GM18868 (cell line): ENCODE measurements at regions not wholly inside any gene's neighbourhood (a gene's known extent, or its start where the extent isn't known, plus 50 kb on each side); places are given as distances from the start of the nearest gene placed in this dataset.
"Not testable (repeated sequence)": the region's sequence is repeated elsewhere in the genome, so short reads cannot be mapped to it uniquely, and the experiment has no call there.

Source experiments
- ATAC-seq: cut with Tn5 transposase; IDR thresholded peaks from one replicate; pipeline ENCODE4 v1.9.1; 2021; ENCODE audit warnings: mild to moderate bottlenecking, moderate library complexity; ENCODE audit not compliant: unreplicated experiment

DNA sequence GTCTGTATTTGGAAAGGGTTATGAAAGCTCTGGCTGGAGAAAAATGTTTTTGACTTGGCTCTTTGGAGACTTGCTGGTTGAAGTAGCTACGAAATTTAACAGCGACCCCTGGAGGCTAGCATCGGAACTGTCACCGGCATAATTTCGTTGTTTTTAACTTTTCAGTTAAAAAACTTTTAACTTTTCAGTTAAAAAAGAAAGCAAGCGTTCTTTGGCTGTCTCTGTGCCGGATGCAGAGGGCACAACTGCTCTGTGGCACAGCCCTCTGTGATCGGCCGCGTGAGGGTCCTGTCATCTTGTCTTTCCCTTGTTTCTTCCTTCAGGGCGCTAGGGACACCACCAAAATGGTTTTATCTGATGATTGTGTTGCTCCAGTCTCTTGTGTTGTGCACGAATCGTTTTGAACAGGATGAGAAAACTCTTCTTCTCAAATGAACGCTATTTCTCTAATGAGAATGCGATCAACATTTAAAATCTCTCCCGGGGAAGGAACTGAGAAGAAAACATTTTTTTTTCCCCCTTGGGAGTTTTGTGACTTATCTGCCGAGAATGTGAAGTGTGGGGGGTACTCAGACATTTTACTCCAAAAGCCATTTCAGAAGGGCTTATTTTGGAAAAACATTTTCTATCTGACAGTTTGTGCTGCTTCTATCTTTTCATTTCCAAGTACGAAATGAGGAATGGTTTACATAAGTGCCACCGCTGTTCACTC lies 57.1 kb downstream of the ADCYAP1 start:
- no peak for ATAC-seq

DNA sequence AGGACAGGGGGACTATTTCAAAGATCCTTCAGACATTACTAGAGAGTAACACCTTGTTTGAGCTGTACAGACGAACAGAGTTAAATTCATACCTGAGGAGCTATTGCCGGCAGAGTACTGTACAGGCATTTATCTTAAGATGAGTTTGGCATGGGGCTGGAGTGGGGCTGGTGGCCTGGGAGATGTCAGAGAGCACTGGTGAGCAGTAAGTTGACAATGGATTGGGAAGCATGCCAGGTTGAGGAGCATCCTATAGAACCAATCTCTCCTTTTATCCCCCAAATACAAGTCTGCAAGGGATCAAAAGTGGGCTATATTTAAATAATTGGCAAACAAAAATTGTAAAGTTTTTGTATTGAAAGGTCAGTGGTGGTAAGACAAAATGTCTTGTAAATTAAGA lies 58.6 kb downstream of the ADCYAP1 start:
- ATAC-seq: no peak

DNA sequence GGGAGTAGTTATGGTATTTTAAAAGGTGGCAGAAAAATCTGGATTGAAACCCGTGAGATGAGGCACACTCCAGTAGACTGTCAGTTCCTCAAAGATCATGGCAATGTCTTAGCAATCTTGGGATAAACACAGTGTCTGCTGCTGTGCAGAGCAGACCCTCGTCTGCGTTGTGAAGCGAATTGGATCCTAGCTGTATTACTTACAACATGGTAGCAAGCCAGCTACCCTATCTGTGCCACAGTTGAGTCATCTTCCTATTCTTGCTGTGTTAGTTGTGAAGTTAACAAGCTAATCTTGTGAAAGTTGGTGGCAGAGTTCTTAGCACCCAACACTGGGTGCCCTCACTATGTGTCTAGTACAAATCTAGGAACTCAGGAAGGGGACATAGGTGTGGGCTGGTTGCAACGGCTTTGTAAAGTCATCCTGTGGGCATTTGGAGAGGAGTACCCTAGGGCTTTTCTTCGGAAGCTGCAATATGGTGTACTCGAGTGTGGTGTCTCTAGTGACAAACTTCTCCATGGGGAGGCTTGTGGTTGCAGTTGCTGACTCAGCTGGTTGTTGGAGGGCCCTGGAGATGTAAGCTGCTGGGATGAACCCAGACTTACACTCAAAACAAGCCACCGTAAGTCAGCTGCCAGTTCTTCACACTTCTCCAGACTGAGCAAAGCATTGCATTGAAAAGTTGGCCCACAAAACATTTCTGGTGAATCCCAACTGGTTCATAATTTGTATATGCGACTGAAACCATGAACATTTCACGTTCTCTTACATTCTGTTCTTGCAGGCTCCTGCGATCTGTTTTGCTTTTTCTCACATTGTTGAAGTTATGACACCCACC lies 61.5 kb downstream of the ADCYAP1 start:
- ATAC-seq: no peak

DNA sequence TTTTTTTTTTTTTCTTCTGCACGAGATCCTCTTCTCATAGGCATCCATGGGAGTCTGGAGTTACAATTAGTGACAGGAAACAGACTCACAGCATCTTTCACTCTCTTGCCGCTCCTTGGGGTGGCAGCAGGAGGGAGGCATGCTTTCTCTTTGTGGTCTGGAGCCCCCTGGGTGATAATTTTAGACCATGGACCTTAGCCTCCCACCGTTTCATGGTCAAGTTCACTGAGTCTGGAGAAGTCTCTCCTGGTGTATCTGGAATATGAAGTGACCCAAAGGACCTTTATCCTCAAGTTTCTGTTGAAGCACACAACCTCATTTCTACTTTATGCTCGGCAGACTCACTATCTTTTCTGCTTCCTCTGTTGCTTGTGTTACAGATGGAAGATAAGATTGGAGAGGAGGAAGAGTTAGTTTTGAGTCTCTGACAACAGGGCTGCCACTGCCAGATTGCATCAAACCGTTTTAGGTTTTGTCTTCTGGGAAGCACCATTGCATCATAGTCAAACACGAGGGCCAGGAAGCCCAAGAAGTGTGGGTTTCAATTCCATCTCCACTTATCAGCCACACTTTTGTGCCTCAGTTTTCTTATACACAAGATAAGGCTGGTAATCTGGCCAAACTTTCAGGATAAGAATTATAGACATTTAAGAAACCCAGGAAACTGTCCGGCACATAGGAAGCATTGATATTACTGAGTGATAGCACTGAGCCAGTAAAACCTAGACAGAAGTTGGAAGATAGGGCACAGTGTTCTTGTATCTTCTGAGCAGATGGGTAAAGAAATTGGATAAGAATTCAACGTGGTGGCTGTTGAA lies 62.3 kb downstream of the ADCYAP1 start:
- ATAC-seq: no peak

DNA sequence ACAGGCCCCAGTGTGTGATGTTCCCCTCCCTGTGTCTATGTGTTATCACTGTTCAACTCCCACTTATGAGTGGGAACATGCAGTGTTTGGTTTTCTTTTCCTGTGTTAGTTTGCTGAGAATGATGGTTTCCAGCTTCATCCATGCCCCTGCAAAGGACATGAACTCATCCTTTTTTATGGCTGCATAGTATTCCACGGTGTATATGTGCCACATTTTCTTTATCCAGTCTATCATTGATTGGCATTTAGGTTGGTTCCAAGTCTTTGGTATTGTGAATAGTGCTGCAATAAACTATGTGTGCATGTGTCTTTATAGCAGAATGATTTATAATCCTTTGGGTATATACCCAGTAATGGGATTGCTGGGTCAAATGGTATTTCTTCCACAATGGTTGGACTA lies 64.2 kb downstream of the ADCYAP1 start:
- ATAC-seq: not testable (repeated sequence)

DNA sequence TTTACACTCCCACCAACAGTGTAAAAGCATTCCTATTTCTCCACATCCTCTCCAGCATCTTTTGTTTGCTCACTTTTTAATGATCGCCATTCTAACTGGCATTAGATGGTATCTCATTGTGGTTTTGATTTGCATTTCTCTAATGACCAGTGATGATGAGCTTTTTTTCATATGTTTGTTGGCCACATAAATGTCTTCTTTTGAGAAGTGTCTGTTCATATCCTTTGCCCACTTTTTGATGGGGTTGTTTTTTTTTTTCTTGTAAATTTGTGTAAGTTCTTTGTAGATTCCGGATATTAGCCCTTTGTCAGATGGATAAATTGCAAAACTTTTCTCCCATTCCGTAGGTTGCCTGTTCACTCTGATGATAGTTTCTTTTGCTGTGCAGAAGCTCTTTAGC lies 64.6 kb downstream of the ADCYAP1 start:
- ATAC-seq: not testable (repeated sequence)

DNA sequence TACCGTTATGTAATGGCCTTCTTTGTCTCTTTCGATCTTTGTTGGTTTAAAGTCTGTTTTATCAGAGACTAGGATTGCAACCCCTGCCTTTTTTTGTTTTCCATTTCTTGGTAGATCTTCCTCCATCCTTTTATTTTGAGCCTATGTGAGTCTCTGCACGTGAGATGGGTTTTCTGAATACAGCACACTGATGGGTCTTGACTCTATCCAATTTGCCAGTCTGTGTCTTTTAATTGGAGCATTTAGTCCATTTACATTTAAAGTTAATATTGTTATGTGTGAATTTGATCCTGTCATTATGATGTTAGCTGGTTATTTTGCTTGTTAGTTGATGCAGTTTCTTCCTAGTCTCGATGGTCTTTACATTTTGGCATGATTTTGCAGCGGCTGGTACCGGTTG lies 69.9 kb downstream of the ADCYAP1 start:
- ATAC-seq: not testable (repeated sequence)

DNA sequence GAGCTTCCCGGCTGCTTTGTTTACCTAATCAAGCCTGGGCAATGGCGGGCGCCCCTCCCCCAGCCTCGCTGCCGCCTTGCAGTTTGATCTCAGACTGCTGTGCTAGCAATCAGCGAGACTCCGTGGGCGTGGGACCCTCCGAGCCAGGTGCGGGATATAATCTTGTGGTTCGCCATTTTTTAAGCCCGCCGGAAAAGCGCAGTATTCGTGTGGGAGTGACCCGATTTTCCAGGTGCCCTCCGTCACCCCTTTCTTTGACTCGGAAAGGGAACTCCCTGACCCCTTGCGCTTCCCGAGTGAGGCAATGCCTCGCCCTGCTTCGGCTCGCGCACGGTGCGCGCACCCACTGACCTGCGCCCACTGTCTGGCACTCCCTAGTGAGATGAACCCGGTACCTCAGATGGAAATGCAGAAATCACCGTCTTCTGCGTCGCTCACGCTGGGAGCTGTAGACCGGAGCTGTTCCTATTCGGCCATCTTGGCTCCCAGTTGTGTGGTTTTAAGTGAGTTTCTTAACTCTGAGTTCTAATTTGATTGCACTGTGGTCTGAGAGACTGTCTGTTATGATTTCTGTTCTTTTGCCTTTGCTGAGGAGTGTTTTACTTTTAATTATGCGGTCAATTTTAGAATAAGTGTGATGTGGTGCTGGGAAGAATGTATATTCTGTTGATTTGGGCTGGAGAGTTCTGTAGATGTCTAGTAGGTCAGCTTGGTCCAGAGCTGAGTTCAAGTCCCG lies 71.9 kb downstream of the ADCYAP1 start:
- not testable (repeated sequence) for ATAC-seq

DNA sequence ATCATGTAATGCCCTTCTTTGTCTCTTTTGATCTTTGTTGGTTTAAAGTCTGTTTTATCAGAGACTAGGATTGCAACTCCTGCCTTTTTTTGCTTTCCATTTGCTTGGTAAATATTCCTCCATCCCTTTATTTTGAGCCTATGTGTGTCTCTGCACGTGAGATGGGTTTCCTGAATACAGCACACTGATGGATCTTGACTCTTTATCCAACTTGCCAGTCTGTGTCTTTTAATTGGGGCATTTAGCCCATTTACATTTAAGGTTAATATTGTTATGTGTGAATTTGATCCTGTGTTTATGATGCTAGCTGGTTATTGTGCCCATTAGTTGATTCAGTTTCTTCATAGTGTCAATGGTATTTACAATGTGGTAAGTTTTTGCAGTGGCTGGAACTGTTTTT lies 72.7 kb downstream of the ADCYAP1 start:
- ATAC-seq: not testable (repeated sequence)

DNA sequence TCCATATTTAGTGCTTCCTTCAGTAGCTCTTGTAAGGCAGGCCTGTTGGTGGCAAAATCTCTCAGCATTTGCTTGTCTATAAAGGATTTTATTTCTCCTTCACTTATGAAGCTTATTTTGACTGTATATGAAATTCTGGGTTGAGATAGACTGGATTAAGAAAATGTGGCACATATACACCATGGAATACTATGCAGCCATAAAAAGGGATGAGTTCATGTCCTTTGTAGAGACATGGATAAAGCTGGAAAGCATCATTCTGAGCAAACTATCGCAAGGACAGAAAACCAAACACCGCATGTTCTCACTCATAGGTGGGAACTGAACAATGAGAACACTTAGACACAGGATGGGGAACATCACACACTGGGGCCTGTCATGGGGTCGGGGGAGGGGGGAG lies 73.1 kb downstream of the ADCYAP1 start:
- not testable (repeated sequence) for ATAC-seq

DNA sequence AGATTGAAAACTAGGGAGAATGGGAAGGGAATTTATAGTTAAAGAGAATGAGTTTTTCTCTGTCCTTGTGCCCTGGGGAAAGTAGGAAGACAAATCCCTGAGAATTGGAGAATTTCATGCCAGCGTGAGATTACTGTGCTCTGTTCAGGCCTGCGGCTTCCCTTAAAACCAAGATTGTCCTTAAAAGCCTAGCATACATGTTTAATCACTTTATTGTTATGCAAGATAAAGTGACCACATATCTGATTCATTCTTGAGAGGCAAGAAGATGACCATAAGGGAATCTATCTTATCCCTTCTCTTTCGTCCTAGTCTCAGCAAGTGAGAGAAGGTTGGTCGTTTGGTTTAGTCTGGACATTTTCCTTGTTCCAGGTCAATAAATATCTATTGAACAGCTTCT lies 75.9 kb downstream of the ADCYAP1 start:
- no peak for ATAC-seq

DNA sequence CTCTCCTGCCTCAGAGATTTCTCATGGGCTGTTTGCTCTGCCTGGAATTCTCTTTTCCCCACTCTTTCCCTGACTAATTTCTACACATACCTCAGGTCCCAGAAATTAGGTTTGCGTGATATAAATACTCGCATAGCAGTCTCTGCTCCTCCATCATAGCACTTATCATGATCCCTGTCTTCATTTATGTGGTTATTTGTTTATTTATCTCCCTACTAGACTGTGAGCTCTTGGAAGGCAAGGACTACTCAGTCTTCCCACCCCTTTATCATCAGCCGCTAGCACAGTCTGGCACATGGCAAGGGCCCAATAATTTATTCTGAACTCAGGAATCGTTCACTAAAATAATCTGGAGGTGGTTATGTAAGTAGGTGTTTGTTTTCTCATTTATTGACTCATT lies 79.3 kb downstream of the ADCYAP1 start:
- ATAC-seq: no peak

DNA sequence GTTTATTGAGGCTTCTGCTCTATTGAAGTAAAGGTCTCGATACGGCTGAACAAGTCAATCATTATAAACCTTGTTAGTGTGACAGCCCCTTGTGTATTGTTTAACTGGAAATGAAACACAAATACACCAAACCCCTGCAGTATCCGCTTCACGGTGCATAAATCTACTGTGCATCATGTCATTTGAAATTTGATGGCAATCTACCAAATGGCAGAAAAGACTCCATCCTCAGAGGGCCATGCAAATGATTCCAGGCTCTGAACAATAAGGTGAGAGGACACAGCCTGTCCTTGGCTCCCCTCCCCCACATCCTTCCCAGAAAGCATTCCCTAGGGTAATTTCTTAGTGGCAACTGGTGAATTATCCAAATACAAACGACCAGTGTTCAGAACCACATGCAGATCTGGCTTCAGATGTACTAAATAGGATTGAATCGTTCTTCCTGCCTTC lies 80.6 kb downstream of the ADCYAP1 start:
- ATAC-seq: no peak

DNA sequence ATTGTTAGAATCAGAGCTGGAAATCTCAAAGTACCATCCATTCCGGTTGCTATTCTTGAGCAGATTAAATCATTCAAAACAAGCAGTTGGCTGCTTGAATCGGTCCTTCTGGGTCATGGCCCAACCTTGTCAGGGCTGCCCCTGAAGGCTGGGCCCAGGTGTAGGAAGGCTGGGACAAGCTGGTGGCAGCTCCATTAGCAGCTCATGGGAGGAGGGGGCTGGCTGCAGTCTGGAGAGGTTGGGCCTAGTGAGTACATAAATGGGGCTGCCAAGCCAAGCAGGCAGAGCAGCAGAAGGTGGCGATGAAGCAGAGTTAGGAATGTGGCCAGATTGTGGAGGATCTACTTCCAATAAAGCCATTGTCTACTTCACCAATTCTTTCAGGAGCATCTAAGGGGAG lies 81.4 kb downstream of the ADCYAP1 start:
- no peak for ATAC-seq

DNA sequence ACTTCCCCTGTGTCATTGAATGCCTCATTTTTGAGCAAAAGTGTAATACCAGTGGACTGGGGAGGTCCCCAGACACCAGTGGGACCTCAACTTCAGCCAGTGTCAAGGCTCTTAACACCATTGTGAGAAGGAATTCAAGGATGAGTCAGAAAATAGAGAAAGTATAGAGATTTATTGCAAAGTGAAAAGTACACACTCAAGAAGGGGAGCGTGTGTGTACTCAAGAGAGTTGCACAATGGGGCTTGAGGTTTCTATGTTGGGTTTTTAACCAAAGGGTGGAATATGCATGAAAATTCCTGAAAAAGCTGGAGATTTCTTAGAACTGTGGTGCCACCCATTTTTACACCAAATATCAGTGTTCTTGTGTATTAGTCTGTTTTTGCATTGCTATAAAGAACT lies 81.9 kb downstream of the ADCYAP1 start:
- no peak for ATAC-seq

DNA sequence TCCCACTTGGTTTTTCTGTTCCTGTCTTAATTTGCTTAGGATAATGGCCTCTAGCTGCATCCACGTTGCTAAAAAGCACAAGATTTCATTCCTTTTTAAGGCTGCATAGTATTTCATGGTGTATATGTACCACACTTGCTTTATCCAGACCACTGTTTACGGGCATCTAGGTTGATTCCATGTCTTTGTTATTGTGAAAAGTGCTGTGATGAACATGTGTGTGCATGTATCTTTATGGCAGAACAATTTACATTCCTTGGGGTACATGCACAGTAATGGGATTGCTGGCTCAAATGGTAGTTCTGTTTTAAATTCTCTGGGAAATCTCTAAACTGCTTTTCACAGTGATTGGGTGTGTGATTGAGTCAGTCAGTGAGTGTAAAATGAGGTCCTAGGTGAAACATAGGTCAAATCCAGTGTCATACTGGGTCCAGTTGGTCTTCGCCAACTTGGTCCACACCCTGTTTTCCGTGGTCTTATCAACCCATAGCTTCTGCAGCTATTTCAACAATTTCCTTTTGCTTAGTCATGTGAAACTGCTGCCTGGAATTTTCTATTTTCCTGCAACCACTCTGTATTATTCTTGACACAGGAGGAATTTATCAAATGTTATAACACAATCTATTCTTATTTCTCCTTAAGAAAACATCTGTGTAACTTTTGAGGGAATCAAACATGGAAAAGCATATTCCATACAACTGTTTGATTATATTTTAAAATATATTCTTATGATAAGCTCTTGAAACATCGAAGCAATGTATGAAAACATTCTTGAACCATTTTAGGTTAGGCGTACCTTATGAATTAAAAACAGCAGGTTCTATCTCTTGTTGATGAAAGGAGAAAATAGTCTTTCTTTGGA lies 82.9 kb downstream of the ADCYAP1 start:
- ATAC-seq: no peak

DNA sequence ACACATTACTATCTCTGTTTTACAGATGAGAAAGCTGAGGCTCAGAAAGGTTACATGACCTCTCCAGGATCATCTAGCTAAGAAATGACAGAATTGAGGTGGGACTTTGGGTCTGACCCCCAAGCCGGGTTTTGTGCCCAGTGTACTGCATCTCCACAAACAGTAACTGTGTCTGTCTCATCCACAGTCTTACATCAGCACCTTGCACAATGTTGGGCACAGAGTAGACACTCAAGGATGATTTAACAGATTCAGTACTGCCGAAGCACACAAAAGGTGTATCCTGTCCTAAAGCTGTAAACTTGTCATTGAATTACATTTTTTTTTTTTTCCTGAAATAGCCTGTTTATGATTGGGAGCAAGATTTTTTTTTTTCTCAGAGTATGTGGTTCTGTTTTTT lies 84.8 kb downstream of the ADCYAP1 start:
- ATAC-seq: no peak

DNA sequence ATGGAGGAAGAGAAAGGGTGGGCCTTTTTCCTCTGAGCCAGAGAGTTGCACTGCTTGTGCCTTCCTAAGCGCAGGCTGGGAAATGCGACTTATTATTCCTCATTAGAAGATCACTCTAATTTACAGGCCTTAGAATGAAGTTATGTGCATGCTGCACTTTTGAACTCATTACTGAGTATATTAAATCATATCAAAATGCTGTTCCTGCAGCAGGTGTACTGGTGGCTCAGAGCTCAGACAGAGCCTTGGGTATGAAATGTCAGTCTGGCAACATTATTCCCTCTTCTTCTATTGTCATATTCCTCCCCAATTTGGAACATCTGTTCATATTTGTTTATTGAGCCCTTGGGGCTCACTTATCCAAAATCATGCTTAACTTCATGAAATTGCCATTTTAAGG lies 85.5 kb downstream of the ADCYAP1 start:
- no peak for ATAC-seq

DNA sequence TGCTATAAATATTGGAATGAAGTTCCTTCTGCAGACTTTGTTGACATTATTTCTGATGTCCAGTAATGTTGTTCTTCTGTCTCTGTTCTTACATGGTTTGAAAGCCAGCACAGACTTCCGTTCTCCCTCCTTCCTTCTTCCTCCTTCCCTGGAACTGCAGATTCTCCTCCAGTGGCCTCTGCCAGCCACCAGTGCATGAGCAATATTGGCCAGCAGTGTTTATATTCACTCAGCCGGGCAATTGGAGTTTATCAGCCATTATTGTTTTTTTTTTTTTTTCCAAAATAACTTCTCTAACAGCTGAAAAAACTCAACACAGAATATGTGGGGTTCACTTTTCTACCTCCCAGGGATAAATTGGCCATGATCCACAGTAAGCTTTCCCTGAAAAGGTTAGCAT lies 86.8 kb downstream of the ADCYAP1 start:
- ATAC-seq: no peak

DNA sequence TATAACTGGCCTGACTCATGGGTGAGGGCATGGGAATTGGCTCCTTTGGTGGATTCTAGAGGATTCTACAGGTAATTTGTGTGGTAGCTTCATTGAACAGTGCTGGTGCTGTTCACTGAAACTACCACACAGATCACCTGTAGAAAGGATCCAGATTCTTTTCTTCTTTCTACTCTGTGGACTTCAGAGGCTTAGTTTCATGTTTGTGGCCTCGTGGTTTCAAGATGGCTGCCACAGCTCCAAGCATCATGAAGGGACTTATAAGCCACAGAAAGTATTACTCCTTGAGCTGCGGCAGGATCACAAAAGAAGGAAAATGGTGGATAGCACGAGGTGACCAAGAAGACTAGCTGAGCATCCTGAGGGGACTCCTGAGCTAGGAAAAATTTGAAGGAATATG lies 88.9 kb downstream of the ADCYAP1 start:
- no peak for ATAC-seq
